ENCODE measurements at regions not wholly inside any gene's neighbourhood (a gene's known extent, or its start where the extent isn't known, plus 50 kb on each side); places are given as distances from the start of the nearest gene placed in this dataset.

DNA sequence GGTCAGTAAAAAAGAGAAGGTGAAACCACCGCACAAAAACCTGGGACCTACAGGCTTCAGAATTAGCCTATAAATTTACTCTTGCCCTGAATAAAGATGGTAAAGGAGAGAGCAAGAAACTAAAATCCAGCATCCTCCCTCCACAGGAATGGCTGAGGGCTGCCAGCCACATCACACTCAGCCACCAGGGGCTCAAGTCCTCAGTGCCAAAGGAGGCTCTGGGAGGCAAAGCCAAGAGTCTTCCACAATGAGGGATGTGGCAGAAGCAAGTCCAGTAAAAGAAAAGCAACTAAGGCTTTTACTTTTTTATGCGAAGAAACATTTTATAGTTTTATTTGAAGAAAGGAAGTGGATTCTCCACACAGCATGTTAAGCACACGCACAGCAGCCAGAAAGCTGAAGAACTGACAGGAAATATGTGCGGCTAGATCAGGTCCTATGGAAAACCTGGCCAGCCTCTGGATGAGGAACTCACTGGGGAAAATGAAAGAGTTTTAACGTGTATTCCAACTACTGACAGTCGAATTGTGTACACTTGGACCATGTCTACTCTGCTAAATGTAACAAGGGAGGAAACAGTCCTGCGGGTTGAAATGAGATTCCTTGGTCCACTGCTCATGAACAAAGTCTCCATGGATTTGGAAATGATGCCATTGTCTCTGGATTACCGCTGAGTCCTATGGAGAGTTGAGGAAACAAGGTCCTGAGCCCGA, 219.4 kb upstream of the SSTR4 start:
- TF ChIP-seq POLR2AphosphoS5 (IDR thresholded peaks at IDR 0.05; ENCODE audit: low read depth, low read length): no peak
- no peak for TF ChIP-seq TAF1 (IDR thresholded peaks at IDR 0.05; ENCODE audit: borderline replicate concordance, low read depth, low read length)

Measured in GM12892 (cell line).